ENCODE measurements at regions not wholly inside any gene's neighbourhood (a gene's known extent, or its start where the extent isn't known, plus 50 kb on each side); places are given as distances from the start of the nearest gene placed in this dataset.

DNA sequence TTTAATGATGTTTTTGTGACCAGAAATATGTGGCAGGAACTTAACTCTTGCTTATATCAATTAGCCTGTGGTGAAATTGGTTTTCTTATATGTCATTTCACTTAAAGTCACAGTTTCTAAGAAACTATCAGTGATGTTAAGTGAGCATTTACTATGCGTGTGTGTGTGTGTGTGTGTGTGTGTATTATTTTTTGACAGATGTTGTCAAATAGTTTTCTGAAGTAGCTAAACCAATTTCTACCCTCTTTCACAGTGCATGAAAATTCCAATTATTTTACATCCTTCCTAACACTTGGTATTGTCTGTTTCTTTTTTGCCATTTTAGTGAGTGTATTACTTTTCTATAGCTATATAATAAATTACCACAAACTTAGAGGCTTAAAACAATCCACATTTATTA lies 122.1 kb upstream of the CAND1 start:
- no peak for DNase-seq (ENCODE audit: low read depth in 2 of 2)

DNA sequence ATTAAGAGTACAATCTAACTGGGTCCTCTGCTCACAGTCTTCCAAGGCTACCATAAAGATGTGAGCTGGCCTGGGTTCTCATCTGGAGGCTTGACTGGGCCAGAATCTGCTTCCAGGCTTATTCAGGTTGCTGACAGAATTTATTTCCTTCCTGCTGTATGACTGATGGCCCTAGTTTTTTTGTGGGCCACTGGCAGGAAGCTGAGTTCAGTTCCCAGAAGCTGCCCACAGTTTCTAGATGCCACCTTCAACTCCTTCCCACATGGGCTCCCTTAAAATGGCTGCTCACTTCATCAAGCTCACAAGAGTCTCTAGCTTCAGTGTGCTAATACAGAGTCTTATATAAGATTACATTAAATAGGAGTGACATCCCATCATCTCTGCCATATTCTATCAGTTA lies 121.7 kb upstream of the CAND1 start:
- no peak for DNase-seq (ENCODE audit: low read depth in 2 of 2)

DNA sequence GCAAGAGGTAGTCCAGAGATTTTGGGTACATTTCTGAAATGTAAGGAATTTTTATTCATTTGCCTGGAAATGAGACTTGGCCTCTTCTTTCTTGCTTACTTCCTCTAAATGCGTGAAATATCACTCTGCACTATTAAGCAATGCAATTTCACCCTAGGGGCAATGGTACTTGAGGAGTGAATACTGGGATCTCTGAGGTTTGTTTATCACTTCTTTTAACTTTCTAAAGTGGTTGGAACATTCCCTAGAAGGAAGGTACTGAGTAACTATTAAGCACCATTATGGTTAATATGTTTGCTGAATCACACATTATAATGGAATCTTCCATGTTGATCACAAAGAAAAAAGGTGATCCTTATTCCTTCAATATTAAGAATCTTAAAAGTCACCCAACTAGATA lies 120.9 kb upstream of the CAND1 start:
- no peak for DNase-seq (ENCODE audit: low read depth in 2 of 2)

DNA sequence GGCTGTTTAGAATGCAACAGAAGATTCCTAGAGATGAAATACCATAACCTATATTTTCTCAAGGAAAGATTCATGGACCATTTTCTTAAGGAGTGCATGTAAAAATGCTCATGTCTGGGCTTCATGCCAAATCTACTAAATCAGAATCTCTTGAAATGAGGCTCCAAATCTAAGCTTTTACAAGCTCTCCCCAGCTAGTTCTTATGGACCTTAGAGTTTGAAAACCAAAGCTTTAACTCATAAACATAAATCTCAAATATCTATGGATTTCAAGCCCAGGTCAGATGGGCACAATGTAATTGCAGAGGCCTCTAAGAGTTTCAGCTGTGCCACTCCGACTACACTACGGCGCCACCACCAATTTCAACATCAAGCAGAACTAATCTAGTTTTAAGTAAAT lies 117.3 kb upstream of the CAND1 start:
- DNase-seq (ENCODE audit: low read depth in 2 of 2): no peak

DNA sequence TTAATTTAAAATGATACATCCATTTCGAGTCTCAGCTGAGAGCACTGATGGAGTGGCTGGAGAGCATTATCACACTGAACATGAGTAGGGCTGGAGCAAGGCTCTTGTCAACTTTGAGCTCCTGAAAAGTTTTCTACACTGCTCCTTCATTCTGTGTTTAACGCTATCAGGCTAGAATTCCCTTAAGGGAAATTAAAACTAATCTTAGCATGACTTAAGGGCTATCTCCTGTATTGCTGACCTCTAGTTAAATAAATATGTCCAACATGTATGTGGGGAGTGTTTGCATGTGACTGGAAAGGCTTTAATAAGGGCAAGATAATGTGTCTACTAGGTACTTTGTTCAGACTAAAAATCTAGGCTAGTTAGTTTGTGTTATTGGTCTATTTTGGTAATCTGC lies 116.7 kb upstream of the CAND1 start:
- DNase-seq (ENCODE audit: low read depth in 2 of 2): no peak

DNA sequence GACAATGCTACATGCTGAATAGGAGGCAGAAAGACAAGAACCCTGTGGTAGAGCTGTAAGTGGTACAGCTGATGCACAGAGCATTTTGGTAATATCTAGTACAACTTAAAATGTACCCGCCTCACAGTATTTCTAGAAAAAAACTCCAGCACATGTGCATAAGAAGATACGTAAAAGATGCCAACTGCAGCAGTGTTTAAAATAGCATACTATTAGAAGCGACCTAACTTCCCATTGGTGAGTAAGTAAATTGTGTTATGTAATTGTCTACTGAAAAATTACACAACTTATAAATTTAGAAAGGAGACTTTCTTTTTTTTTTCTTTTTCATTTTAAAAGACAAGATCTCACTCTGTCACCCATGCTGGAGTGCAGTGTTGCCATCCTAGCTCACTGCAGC lies 114.3 kb upstream of the CAND1 start:
- no peak for DNase-seq (ENCODE audit: low read depth in 2 of 2)

DNA sequence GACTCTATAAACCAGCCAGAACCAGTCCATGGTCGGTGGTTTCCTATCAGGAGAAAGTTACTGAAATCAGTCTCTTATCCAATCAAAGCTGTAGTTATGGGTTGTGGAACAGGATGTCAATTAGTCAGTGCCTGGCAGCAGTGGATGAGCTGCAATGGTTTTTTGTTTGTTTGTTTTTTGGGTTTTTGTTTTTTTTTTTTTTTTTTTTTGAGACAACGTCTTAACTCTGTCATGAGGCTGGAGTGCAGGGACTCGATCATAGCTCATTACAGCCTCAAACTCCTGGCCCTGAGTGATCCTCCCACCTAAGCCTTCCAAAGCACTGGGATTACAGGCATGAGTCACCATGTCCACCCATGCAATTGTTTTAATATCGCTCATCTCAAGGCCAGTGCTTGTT lies 113.3 kb upstream of the CAND1 start:
- DNase-seq (ENCODE audit: low read depth in 2 of 2): no peak

DNA sequence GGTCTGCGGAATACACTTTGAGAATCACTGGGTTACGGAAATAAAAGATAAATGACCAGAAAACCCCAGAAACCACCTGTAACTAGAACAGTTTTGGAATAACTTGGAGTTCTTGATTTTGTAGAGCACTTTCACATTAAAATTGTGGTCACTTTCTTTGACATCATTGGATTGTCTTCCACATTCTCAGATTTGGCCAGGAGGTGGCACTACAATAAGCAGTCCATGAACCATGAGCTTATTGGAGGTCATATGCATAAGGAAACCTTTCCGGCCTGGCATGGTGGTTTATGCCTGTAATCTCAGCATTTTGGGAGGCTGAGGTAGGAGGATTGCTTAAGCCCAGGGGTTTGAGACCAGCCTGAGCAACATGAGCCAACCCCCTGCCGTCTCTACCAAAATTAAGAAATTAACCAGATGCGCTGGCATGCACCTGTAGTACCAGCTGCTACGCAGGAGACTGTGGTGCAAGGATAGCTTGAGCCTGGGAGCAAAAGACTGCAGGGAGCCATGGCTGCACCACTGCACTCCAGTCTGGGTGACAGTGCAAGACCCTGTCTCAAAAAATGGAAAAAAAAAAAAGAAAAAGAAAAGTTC lies 107.7 kb upstream of the CAND1 start:
- DNase-seq (ENCODE audit: low read depth in 2 of 2): peak in 1 of 2 donors; percentile 0

DNA sequence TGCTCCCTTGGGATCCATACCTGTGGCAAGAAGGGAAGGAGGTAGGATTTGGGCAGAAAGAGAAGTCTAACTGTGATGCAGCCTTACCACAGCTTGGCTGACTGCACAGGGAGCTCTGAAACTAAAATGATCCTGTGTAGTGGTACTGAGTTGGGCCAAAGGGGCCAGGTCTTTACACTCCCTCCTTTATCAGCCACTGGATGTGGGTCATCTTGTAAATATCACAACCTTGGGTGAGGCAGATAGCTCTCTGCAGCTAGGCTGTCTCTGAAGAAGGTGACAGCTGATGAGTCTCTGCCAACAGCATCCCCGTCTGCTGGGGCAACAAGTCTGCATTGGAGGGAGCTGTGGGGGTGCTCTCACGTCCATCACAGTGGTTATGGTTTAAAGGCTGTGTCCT lies 95.9 kb upstream of the CAND1 start:
- no peak for DNase-seq (ENCODE audit: low read depth in 2 of 2)

DNA sequence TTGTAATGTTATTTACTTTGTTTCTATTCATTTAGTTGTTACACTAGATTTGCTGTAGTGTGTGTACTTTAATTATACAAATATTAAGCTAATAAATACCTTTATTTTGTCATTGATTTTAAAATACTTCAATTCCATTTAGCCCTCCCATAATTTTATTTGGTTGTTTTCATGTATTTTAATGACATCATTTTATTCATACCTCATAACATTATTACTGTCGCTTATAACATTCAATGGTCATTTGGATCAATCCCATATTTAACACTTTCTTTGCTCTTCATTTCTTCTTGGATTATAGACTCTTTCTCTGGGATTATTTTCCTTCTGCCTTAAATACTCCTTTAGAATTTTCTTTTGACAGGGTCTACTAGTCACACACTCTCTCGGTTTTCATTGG lies 86.6 kb upstream of the CAND1 start:
- DNase-seq (ENCODE audit: low read depth in 2 of 2): no peak

DNA sequence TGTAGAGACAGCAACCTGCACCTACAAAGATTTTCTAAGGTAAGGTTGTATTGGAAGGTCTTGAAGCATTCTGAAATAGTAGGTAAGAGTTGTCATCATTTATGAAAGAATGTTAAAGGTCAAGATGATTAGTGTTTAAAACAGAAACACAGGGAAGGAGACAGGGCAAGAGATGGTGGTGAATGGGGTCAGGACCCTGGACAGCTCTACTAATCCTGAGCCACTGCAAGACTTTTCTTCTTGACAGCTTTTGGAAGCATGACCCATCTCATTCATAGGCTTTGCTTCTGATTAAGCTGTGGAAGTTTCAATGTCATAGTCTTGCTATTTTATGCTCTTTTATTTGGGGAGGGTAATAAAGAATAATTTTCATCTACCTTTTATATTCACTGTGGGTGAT lies 75.5 kb upstream of the CAND1 start:
- no peak for DNase-seq (ENCODE audit: low read depth in 2 of 2)

DNA sequence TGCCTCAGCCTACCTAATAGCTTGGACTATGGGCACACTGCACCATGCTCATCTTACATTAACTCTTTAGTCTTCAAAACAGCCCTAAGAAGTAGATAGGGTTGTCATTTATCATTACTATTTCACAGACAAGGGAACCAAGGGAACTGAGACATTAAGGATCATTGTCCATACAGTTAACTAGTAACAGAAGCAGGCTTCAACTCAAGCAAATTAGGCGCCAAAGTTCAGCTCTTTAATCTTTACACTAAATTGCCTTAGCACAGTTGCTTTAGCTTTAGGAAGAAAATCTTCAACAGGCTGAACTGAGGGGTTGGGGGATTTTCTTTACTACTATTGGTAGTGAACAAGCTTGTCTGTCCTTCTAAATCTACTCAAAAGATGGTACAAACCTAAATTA lies 68.8 kb upstream of the CAND1 start:
- DNase-seq (ENCODE audit: low read depth in 2 of 2): no peak

DNA sequence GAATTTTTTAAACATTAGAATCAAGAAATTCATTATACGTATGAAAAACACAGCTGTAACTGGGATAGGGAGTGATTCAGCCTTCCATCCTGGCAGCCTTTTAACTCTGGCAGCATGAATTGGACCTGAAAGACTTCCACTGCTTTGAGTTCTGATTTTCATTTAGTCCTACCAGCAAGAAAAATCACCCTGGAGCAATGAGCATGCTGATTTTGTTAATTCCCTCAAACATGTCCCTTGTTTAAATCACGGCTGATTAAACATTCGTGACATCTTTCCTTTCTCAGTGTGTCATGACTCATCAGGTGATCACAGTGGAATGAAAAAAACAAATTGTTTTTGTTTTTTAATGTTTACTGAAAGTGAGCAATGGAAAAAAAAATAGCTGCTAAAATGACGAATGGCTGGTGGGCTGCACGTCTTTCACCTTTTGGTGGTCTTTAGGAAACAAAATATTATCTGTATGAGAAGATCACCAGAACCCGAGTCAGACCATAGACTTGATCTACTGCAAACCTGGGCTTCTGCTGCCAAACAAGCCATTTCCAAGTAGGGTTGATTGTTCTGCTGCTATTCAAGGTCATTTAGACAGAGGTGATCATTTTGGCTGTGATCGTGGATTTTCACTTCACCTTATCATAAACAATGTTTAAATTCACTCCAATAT lies 67.0 kb upstream of the CAND1 start:
- no peak for DNase-seq (ENCODE audit: low read depth in 2 of 2)

DNA sequence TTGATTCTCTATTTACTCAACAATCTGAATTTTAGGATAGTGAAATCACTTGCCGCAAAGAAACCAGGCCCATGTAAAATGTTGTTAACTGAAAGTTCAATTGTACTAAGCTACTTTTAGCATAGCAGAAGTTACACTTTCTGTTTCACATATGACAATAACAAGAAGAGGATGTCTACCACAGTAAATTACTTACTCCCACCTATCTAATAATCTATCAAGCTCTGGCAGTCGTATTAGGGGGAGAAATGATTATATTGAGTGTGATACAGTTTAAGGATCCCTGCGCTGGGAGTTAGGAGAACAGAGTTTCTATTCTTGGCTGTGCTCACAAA lies 66.5 kb upstream of the CAND1 start:
- DNase-seq (ENCODE audit: low read depth in 2 of 2): no peak

DNA sequence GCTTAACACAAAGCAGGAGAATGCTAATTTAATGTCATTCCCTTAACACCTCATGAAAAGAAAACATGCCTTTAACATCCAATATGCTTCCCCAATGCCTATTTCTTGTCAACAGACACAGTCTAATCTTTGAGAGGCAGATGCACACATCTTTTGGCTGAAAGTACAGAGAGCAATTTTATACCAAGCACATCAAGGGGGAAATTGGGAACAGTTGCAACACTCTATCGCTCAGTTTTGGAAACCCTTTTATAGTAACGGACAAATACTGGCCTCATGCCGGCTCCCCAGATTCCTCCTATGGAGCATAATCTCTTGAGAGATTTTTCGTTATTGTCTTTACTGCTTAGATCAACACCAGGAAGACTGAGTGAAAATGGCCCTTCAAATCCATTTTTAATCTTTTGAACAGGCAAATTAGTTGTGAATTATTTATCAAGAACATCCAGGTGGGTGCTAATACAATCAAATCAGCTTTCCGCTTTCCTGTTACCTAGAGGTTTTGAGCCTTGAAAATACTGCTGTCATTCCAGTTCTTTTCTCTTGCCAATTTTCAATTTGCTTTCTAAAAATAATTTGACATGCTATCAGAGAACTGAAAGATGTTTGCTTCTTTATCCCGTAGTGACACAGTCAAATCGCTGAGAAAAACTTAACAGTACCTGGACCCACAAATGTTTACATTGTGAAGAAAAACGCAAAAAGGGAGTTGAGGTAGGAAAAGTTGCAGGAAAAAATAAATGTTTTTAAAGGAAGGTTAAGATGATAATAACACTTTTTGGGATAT lies 60.7 kb upstream of the CAND1 start:
- no peak for DNase-seq (ENCODE audit: low read depth in 2 of 2)

DNA sequence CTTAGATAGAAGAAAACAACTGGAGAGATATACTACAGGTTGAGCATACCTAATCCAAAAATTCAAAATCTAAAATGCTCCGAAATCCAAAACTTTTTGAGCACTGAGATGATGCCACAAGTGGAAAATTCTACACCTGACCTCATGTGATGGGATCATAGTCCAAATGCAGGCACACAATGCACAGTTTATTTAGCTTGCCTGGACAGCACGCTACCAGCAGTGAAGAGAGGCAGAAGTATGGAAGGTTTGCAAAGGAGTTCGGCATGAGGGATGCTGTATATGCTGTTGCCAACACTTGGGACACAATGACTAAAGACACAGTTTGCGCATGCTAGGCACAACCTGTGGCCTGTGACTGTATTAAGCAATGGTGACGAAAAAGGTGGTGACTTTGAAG lies 58.1 kb upstream of the CAND1 start:
- DNase-seq (ENCODE audit: low read depth in 2 of 2): no peak

DNA sequence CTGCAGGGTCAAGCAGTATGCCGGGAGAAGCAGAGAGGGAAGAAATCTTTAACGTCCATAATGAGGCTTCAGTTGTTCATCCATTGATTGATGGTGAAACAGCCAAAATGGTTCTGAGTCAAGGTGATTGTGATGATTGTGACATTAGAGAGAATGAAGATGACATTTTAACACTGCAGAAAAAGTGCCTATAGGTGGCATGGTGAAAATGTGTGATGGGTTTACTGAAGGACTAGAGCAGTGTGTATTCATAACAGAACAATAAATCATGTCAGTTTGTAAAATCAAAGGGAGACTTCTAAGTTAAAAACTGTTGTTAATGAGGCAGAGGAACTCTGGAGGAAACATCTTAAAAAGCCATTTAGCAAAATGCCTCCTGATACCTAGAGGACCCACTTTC lies 57.7 kb upstream of the CAND1 start:
- no peak for DNase-seq (ENCODE audit: low read depth in 2 of 2)

DNA sequence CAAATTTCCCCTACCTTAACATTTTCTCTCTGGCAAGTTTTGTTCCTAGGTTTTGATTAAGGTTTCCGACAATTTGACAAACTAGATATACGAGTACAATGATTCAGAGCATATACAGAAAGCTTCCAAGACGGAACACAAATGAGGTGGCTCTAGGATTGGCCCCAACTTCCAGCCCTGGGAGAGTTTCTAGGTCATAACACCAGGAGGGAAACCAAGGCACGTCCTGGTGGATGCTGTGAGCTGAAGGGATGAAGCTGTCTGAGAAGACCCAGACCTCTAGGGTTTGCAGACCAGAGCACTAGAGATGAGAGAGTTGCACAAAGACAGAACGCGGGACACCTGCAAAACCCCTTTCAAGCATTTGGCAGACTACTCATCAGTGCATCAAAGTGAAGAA lies 51.5 kb upstream of the CAND1 start:
- no peak for DNase-seq (ENCODE audit: low read depth in 2 of 2)
